Gastrocnemius medialis (tissue), 4 donors: ENCODE measurements at regions not wholly inside any gene's neighbourhood (a gene's known extent, or its start where the extent isn't known, plus 50 kb on each side); places are given as distances from the start of the nearest gene placed in this dataset.

Experiments used
- ATAC-seq, 2 donors: fragments of 150-250 bp; one replicate each; pipeline ENCODE4 v1.9.1; 2016
- DNase-seq, 2 donors: peaks; one replicate each; pipeline ENCODE4 v3.0.0-alpha.2; 2019
- H3K27ac ChIP-seq, 4 donors: fragments of 200-600 bp; sonication (generic); 1 replicate in 1 of 4; 2 replicates in 3 of 4; pipeline ENCODE4 v1.5.1; 2016 to 2018; ENCODE audit warnings: mild to moderate bottlenecking in 2 of 4, moderate library complexity in 1 of 4
- H3K27me3 ChIP-seq, 3 donors: fragments of 200-600 bp; sonication (generic) in 2 of 3; 1 replicate in 1 of 3; 2 replicates in 2 of 3; pipeline versions ENCODE4 v1.5.1 to v1.6.0; 2016 to 2019; ENCODE audit warnings: mild to moderate bottlenecking in 1 of 3, moderate library complexity in 1 of 3
- H3K36me3 ChIP-seq, 2 donors: fragments of 200-600 bp; sonication (generic) in 1 of 2; one replicate each; pipeline ENCODE4 v1.5.1; 2017 to 2018
- H3K4me1 ChIP-seq, 2 donors: fragments of 200-600 bp; sonication (generic) in 1 of 2; one replicate each; pipeline ENCODE4 v1.5.1; 2016 to 2017; ENCODE audit warnings: mild to moderate bottlenecking in 2 of 2
- H3K4me3 ChIP-seq, 4 donors: fragments of 200-600 bp; sonication (generic) in 3 of 4; 1 replicate in 1 of 4; 2 replicates in 3 of 4; pipeline ENCODE4 v1.5.1; 2016 to 2019; ENCODE audit warnings: mild to moderate bottlenecking in 2 of 4
- H3K9me3 ChIP-seq, 3 donors: fragments of 200-600 bp; sonication (generic) in 2 of 3; 1 replicate in 1 of 3; 2 replicates in 2 of 3; pipeline ENCODE4 v1.5.1; 2016 to 2019
- POLR2A ChIP-seq, 2 donors: fragments of 450-650 bp; IDR thresholded peaks; one replicate each; pipeline ENCODE4 v1.6.1; 2017; ENCODE audit warnings: antibody characterized with exemption in 2 of 2, mild to moderate bottlenecking in 2 of 2, moderate library complexity in 2 of 2
- in situ Hi-C, 4 donors: fragments of 200-750 bp; cut with MboI; loops; one replicate each; pipeline versions ENCODE4 v1.15.0 to v1.8.0; 2017; ENCODE audit warnings: low sequenced_read_pairs in 4 of 4
- intact Hi-C: fragments of 100-400 bp; cut with DNase I; formaldehyde crosslinking; loops from one replicate; pipeline ENCODE4 v1.15.1; 2023; ENCODE audit warnings: low total_unique reads
- TF ChIP-seq, protein P1 (sequence below), 5 experiments: fragments of 450-650 bp in 3 of 5; fragments of 200-600 bp in 2 of 5; sonication (generic) in 2 of 5; IDR thresholded peaks in 4 of 5; conservative IDR thresholded peaks in 1 of 5; 1 replicate in 4 of 5; 2 replicates in 1 of 5; pipeline ENCODE4 v1.5.1; 2016 to 2019; ENCODE audit warnings: antibody characterized with exemption in 5 of 5, mild to moderate bottlenecking in 3 of 5, moderate library complexity in 3 of 5

DNA sequence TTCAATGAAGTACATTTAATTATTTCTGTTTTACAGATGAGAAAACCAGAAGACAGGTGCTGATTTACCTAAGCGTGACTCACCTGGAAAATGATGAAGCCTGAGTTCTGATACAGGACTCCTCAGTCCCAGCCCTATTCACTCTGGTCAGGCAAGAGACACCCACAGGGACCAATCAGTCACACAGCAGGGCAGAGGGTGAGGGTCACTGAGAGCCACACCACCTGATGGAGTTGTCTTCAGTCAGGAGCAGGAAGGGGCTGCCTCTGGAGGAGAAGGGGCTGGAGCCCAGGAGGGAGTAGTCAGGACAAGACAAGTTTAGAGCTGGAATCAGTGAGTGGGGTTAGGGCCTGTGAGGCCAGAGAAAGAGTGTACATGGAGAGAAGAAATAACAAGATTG is 251.2 kb upstream of the MOCS1 start:
- Histone ChIP-seq H3K27ac (no peak overlapping the region), H3K9me3 (no peaks in the 10 kb centered on the region), H3K4me3 (no peak overlapping the region), H3K4me1 (no peaks in the 10 kb centered on the region), H3K27me3 (no peaks in the 10 kb centered on the region), H3K36me3 (no peaks in the 10 kb centered on the region)
- intact Hi-C loops (no loop called here), in situ Hi-C loops (no loop called here)
- DNase-seq (no peak), ATAC-seq (no peak)
- TF ChIP-seq POLR2A (IDR thresholded peaks at IDR 0.05), result no peak
- TF ChIP-seq, protein P1, sequence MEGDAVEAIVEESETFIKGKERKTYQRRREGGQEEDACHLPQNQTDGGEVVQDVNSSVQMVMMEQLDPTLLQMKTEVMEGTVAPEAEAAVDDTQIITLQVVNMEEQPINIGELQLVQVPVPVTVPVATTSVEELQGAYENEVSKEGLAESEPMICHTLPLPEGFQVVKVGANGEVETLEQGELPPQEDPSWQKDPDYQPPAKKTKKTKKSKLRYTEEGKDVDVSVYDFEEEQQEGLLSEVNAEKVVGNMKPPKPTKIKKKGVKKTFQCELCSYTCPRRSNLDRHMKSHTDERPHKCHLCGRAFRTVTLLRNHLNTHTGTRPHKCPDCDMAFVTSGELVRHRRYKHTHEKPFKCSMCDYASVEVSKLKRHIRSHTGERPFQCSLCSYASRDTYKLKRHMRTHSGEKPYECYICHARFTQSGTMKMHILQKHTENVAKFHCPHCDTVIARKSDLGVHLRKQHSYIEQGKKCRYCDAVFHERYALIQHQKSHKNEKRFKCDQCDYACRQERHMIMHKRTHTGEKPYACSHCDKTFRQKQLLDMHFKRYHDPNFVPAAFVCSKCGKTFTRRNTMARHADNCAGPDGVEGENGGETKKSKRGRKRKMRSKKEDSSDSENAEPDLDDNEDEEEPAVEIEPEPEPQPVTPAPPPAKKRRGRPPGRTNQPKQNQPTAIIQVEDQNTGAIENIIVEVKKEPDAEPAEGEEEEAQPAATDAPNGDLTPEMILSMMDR (IDR thresholded peaks at IDR 0.05 in 4 of 5, conservative IDR thresholded peaks at IDR 0.05 in 1 of 5), result no peak

DNA sequence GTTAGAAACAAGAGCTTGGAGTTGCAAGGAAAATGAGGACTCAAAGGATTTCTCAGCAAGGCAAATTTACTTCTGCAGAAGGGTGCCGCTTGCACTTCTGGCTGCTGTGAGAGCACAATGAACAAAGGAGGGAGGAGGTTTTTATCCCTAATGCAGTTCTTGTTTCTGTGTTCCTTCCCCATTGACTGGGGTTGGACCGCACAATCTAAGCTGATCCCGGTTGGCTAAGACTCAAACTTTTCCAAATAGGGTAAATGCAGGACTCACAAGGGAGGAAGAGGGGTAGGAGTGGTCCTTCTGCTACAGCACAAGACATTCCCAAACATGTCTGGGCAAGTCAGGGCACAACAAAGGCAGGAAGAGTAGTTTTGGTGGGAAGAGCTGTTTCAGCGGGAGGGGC is 249.6 kb upstream of the MOCS1 start:
- in situ Hi-C loops (no loop called here), intact Hi-C loops (no loop called here)
- Histone ChIP-seq H3K36me3 (no peaks in the 10 kb centered on the region), H3K4me3 (no peak overlapping the region), H3K4me1 (no peaks in the 10 kb centered on the region), H3K27ac (no peak overlapping the region), H3K27me3 (no peaks in the 10 kb centered on the region), H3K9me3 (no peaks in the 10 kb centered on the region)
- TF ChIP-seq POLR2A (IDR thresholded peaks at IDR 0.05), result no peak
- TF ChIP-seq, protein P1 (IDR thresholded peaks at IDR 0.05 in 4 of 5, conservative IDR thresholded peaks at IDR 0.05 in 1 of 5), result no peak
- ATAC-seq, result no peak
- no peak for DNase-seq

DNA sequence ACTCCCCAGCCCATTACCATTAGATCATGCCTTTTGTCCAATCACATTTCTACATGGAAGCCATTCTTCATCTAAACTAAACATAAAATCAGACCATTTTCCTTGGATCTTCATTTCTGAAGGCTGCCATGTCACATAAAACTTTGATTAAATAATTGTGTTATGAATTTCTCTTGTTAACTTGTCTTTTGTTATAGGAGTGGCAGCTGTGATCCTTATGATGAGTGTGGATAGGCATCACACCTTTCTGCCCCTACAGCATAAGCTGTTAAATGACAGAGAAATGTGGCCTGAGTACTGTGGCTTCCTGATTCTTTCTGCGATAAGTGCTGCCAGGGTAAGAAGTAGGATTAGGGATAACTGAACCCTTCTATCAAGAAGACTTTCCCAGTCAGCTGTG is 247.1 kb upstream of the MOCS1 start:
- Histone ChIP-seq H3K27me3 (peaks cover 0 to 2% (median 0%) of the 10 kb centered on the region in 3 donors), H3K9me3 (no peaks in the 10 kb centered on the region), H3K4me1 (no peaks in the 10 kb centered on the region), H3K4me3 (no peak overlapping the region), H3K27ac (no peak overlapping the region), H3K36me3 (no peaks in the 10 kb centered on the region)
- in situ Hi-C loops (no loop called here), intact Hi-C loops (no loop called here)
- TF ChIP-seq, protein P1 (IDR thresholded peaks at IDR 0.05 in 4 of 5, conservative IDR thresholded peaks at IDR 0.05 in 1 of 5), result no peak
- TF ChIP-seq POLR2A (IDR thresholded peaks at IDR 0.05), result no peak
- DNase-seq (no peak), ATAC-seq (no peak)

DNA sequence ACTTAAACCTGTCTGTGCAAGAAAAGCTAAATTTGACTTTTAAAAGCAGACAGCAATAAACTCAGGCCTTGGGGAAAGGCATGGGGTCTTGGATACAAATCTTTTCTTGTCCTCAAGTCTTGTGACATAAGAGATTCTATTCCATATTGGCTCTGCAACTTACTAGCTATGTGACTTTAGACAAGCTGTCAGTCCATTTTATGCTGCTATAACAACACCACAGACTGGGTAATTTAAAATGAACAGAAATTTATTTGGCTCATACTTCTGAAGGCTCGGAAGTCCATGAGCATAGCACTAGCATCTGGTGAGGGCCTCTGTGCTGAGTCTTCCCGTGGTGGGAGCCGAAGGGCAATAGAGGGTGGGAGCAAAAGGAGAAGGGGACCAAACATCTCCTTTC is 246.0 kb upstream of the MOCS1 start:
- intact Hi-C loops (no loop called here), in situ Hi-C loops (no loop called here)
- ATAC-seq (no peak), DNase-seq (no peak)
- Histone ChIP-seq H3K27me3 (peaks cover 0 to 2% (median 0%) of the 10 kb centered on the region in 3 donors), H3K9me3 (no peaks in the 10 kb centered on the region), H3K4me3 (no peak overlapping the region), H3K36me3 (no peaks in the 10 kb centered on the region), H3K27ac (no peak overlapping the region), H3K4me1 (no peaks in the 10 kb centered on the region)
- TF ChIP-seq, protein P1 (IDR thresholded peaks at IDR 0.05 in 4 of 5, conservative IDR thresholded peaks at IDR 0.05 in 1 of 5), result no peak
- no peak for TF ChIP-seq POLR2A (IDR thresholded peaks at IDR 0.05)

DNA sequence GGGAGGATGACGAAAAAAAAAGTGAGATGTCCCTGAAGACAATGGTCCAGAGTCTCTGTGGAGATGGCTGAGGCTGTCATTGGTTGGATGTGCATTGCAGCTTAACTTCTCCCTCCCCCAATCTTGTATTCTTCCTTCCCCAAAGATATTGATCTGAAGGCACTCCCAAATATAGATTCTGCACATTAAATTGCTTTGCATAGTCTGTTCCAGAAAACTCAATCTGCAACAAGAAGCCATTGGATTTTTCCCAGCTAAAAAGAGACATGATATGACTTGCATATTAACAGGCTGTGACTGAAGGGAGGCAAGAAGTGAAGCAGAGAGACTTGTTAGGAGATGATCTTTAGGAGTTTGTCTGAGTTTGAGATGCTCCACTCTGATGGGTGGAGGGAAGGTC is 245.2 kb upstream of the MOCS1 start:
- no peaks in the 10 kb centered on the region for H3K36me3 ChIP-seq
- H3K4me1 ChIP-seq, result no peaks in the 10 kb centered on the region
- intact Hi-C loops, result no loop called here
- H3K27me3 ChIP-seq, result peaks cover 0 to 2% (median 0%) of the 10 kb centered on the region in 3 donors
- in situ Hi-C loops, result no loop called here
- no peak overlapping the region for H3K4me3 ChIP-seq
- no peak for DNase-seq
- no peaks in the 10 kb centered on the region for H3K9me3 ChIP-seq
- no peak for TF ChIP-seq POLR2A (IDR thresholded peaks at IDR 0.05)
- TF ChIP-seq, protein P1 (IDR thresholded peaks at IDR 0.05 in 4 of 5, conservative IDR thresholded peaks at IDR 0.05 in 1 of 5), result no peak
- no peak for ATAC-seq
- no peak overlapping the region for H3K27ac ChIP-seq
